DOHH2 (cell line): ENCODE measurements at regions not wholly inside any gene's neighbourhood (a gene's known extent, or its start where the extent isn't known, plus 50 kb on each side); places are given as distances from the start of the nearest gene placed in this dataset.
"Not testable (repeated sequence)": the region's sequence is repeated elsewhere in the genome, so short reads cannot be mapped to it uniquely, and the experiment has no call there.

Experiments used
- H3F3A ChIP-seq: fragments of 200-600 bp; sonication (generic), shearing (Covaris generic); 2 replicates; pipeline ENCODE4 v1.6.0; 2016; ENCODE audit warnings: antibody characterized with exemption, mild to moderate bottlenecking; ENCODE audit not compliant: control insufficient read depth, insufficient read depth
- H3K27ac ChIP-seq: fragments of 200-600 bp; sonication (generic); 2 replicates; pipeline ENCODE4 v1.5.1; 2014; ENCODE audit warnings: low read depth, mild to moderate bottlenecking, low read length, moderate library complexity
- H3K27me3 ChIP-seq: fragments of 200-600 bp; sonication (generic); 2 replicates; pipeline ENCODE4 v1.6.1; 2014; ENCODE audit warnings: mild to moderate bottlenecking, low read length, mixed read lengths; ENCODE audit not compliant: control insufficient read depth
- H3K36me3 ChIP-seq: fragments of 200-600 bp; sonication (generic); 2 replicates; pipeline ENCODE4 v1.6.1; 2014; ENCODE audit warnings: mild to moderate bottlenecking, low read length, moderate library complexity, mixed read lengths; ENCODE audit not compliant: control insufficient read depth
- H3K4me1 ChIP-seq: fragments of 200-600 bp; sonication (generic); 2 replicates; pipeline ENCODE4 v1.6.1; 2014; ENCODE audit warnings: mild to moderate bottlenecking, low read length, mixed read lengths; ENCODE audit not compliant: control insufficient read depth
- H3K4me2 ChIP-seq: fragments of 200-600 bp; sonication (generic); 2 replicates; pipeline ENCODE4 v1.6.0; 2014; ENCODE audit warnings: mild to moderate bottlenecking, low read length, moderate library complexity
- H3K4me3 ChIP-seq: fragments of 200-600 bp; sonication (generic); 2 replicates; pipeline ENCODE4 v1.5.1; 2014; ENCODE audit warnings: mild to moderate bottlenecking, low read length, mixed read lengths
- H3K79me2 ChIP-seq: fragments of 200-600 bp; sonication (generic); 2 replicates; pipeline ENCODE4 v1.6.1; 2014; ENCODE audit warnings: mild to moderate bottlenecking, low read length, mixed read lengths; ENCODE audit not compliant: control insufficient read depth
- H3K9me2 ChIP-seq: fragments of 200-600 bp; sonication (generic); replicated peaks from 2 replicates; pipeline ENCODE4 v1.6.1; 2014; ENCODE audit warnings: mild to moderate bottlenecking, low read length, mixed read lengths; ENCODE audit not compliant: control insufficient read depth
- H3K9me3 ChIP-seq: fragments of 200-600 bp; sonication (generic); 2 replicates; pipeline ENCODE4 v1.6.1; 2014; ENCODE audit warnings: antibody characterized with exemption, low read length, mixed read lengths; ENCODE audit not compliant: control insufficient read depth, insufficient read depth
- H4K20me1 ChIP-seq: fragments of 200-600 bp; sonication (generic); 2 replicates; pipeline ENCODE4 v1.6.0; 2014; ENCODE audit warnings: low read depth, mild to moderate bottlenecking, antibody characterized with exemption, low read length, moderate library complexity; ENCODE audit not compliant: control insufficient read depth, insufficient read depth

DNA sequence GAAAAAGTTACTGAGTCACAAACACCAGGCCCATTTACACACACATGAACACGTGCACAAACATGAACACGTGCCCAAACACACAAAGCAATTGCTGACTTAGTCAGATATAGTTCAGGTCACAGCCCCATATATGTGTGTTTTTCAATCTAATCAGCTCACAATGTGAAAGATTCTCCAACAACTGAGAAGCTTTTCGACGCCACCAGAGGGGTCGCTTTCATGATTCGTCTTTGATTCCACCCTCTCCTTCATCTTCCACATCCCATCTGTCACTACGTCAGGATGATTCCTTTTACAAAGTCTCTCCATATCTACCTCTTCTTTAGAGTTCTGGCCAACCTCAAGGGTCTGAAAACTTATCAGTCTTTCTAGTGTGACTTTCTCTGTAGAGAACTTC is 188.7 kb upstream of the LRRC61 start:
- H3K4me1 ChIP-seq, H3K9me3 ChIP-seq, H3K79me2 ChIP-seq, H3K36me3 ChIP-seq, H3K27me3 ChIP-seq, H3K4me2 ChIP-seq, H3K4me3 ChIP-seq, H3K9me2 ChIP-seq, H3F3A ChIP-seq, H4K20me1 ChIP-seq, H3K27ac ChIP-seq: not testable (repeated sequence)

DNA sequence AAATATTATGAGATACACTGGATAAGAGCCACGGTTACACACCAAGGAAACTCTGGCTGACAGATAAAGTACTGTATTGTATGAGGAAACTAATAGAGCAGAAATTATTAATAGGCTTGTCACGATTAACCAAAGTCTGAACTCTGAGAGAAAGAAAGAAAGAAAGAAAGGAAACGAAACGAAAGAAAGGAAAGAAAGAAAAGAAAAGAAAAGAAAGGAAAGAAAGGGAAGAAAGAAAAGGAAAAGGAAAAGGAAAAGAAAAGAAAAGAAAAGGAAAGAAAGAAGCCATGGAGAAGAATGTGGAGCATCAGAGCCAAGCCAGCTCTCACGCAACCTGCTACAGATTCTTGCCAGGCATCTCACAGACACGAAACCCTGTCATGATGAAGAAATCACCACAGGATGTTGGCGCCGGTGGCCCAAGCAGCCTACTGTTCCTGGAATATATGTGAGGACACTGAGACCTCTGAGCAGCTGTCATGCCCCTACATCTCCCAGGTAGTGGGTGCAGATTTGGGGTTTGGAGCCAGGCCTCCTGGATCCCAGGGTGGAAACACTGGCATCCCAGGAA is 187.4 kb upstream of the LRRC61 start:
- H4K20me1 ChIP-seq, H3K27ac ChIP-seq, H3K9me3 ChIP-seq, H3K4me1 ChIP-seq, H3K9me2 ChIP-seq, H3K4me3 ChIP-seq, H3K36me3 ChIP-seq, H3K27me3 ChIP-seq, H3K79me2 ChIP-seq, H3F3A ChIP-seq, H3K4me2 ChIP-seq: not testable (repeated sequence)

DNA sequence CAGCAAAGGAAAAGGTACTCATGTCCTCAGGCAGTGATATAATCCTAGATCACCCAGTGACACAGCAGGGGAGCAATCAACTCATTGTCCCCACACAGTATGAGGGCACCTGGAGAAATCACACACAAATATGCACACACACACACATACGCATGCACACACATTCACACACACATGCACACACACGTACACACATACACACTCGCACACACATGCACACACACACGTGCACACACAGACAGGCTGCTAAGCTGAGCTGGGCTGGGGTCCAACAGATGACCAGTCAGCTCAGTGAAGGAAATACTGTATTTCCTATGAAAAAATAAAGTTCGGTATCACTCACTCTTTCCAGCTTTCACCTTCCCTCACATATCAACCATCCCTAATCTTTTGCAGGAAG is 183.3 kb upstream of the LRRC61 start:
- not testable (repeated sequence) for H3K4me2 ChIP-seq, H3K27me3 ChIP-seq, H3K27ac ChIP-seq, H4K20me1 ChIP-seq, H3K79me2 ChIP-seq, H3F3A ChIP-seq, H3K9me3 ChIP-seq, H3K9me2 ChIP-seq, H3K36me3 ChIP-seq, H3K4me3 ChIP-seq, H3K4me1 ChIP-seq

DNA sequence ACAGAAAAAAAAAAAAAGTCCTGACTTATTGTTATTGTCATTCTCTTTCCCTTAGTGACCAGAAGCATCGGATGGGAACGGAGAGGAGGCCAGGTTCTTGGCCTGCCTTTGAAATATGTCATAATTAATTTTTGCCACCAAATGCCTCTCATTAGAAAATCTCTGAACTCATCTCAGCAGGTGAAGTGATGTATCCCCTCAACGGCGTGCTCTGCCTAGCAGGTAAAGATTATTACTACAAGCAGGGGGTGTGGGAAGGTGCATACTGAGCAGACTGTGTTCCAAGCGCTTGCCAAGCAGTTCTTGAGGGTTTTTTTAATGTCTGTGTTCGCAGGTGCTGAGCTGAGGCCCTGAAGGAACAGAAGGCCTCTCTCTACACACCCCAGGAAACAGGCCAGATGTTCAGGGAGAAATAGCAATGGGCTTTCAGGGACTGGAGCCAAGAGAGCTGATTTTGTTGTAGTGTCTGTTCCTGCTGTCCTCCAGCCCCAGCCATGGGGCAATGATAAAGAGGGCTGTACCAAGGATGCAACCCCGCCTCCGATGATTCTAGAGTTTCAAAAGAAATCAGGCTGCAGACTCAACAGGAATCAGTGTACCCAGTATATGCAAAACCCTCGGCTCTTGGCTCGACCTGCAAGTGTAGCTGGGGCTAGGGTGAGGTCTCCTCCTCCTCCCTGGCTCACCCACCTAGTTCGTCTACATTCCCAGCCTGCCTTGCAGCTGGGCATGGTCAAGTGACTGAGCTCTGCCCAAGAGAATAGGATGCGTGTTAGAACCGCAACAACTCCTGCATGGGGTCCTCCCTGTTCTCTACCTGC is 181.4 kb upstream of the LRRC61 start:
- H3K36me3 ChIP-seq, H3K4me2 ChIP-seq, H3K9me2 ChIP-seq, H3K27ac ChIP-seq, H4K20me1 ChIP-seq, H3K79me2 ChIP-seq, H3K9me3 ChIP-seq, H3K4me3 ChIP-seq, H3F3A ChIP-seq, H3K4me1 ChIP-seq, H3K27me3 ChIP-seq: not testable (repeated sequence)

DNA sequence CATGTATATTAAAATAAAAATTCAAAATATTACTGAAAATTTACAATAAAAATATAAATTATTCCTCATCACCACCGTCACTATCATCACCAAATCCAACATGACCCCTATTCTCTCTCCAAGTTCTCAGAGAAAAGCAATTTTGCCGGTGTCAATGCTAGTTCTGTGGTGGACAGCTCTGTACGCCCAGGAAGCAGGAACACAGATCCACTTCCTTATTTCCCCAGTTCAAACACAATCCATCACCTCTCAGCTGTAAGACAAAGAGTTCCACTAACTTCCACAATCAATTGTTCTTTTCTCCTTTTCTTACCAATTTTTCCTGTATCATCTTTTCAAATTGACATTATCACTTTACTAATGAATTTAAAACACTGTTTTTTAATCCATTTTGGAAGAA is 177.0 kb upstream of the LRRC61 start:
- not testable (repeated sequence) for H3K9me2 ChIP-seq, H3K27ac ChIP-seq, H3K4me2 ChIP-seq, H3K4me1 ChIP-seq, H4K20me1 ChIP-seq, H3K9me3 ChIP-seq, H3K79me2 ChIP-seq, H3F3A ChIP-seq, H3K27me3 ChIP-seq, H3K36me3 ChIP-seq, H3K4me3 ChIP-seq

DNA sequence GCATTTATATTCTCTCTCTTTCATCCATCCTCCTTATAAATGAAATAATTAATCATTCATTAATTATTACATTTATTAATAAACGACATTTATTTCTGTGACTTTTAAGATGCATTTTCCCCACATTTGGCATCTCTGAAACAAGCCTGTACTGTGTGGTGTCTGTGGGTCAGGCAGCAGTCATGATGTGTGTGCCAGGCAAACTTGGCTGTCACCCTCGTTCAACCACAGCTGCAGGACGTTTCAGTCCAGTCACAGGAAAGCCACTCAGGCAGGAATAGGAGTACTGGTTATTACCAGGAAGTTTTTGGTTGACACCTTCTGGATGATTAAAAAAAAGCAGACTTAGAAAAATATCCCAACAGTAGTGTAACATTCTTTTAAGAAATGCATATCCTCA is 175.6 kb upstream of the LRRC61 start:
- not testable (repeated sequence) for H3K79me2 ChIP-seq, H3F3A ChIP-seq, H3K27me3 ChIP-seq, H3K4me2 ChIP-seq, H3K36me3 ChIP-seq, H3K27ac ChIP-seq, H4K20me1 ChIP-seq, H3K4me3 ChIP-seq, H3K4me1 ChIP-seq, H3K9me3 ChIP-seq, H3K9me2 ChIP-seq

DNA sequence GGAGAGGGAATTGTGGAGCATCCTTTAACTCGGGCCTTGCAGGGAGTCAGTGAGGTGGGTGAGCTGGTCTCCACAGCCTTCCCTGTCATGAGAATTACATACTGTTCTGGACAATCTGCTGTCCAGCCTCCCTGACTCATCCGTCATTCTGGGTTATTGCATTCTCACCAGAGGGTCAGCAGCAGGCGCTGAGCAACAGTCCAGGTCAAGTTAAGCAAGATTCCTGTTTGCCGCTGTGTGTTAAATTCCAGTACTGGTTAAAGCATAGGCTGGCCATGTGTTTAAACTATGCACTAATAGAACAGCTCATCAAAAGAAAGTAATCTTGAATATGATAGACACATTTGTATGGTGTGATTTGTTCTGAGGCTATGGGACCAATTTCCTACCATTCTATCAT is 167.1 kb upstream of the LRRC61 start:
- not testable (repeated sequence) for H3K9me2 ChIP-seq, H3K79me2 ChIP-seq, H3K27ac ChIP-seq, H3F3A ChIP-seq, H3K36me3 ChIP-seq, H3K4me2 ChIP-seq, H3K27me3 ChIP-seq, H4K20me1 ChIP-seq, H3K4me1 ChIP-seq, H3K4me3 ChIP-seq, H3K9me3 ChIP-seq

DNA sequence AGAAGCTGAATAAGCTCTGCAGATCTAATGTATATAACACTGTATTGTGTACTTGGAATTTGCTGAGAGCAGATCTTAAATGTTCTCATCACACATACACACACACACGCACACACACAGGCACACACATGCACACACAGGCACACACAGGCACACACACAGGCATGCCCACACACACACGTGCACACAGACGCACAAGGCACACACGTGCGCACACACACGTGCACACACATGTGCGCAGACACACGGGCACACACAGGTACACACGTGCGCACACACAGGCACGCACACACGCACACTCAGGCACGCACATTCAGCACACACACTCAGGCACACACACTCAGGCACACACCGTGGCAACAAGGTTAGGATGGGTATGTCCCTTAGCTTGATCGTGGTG is 164.5 kb upstream of the LRRC61 start:
- H3K36me3 ChIP-seq, result not testable (repeated sequence)

More for the DNA sequence above, 164.5 kb upstream of the LRRC61 start:
- H3K4me3 ChIP-seq, H3K4me1 ChIP-seq, H4K20me1 ChIP-seq, H3K27ac ChIP-seq, H3K27me3 ChIP-seq, H3K4me2 ChIP-seq, H3K9me2 ChIP-seq, H3K79me2 ChIP-seq, H3K9me3 ChIP-seq, H3F3A ChIP-seq: not testable (repeated sequence)
